ENCODE measurements at regions not wholly inside any gene's neighbourhood (a gene's known extent, or its start where the extent isn't known, plus 50 kb on each side); places are given as distances from the start of the nearest gene placed in this dataset.

DNA sequence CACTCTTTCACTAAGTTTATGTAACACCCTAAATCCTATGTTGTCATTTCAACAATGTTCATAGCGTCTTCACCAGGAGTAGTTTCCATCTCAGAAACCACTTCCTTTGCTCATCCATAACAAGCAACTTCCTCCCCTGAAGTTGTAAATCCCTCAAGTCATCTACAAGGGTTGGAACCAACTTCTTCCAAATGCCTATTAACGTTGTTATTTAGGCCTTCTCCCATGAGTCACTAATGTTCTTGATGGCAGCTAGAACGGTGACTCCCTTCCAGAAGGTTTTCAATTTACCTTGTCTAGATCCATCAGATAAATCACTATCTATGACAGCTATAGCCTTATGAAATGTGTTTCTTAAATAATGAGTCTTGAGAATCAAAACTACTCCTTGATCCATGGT is 73.3 kb upstream of the TARS1 start:
- TF ChIP-seq CTCF (IDR thresholded peaks at IDR 0.05; ENCODE audit: low read depth, low read length) = no peak
- no peak overlapping the region for H3K4me3 ChIP-seq (ENCODE audit: low read depth, low read length)
- in situ Hi-C loops (cut with HindIII; ENCODE audit: low sequenced_read_pairs) = no loop called here
- DNase-seq (ENCODE audit: low read depth, low spot score) = no peak

GRCh38 chr5:33369485-33370465 is 71.0 kb upstream of the TARS1 start:
- H3K4me3 ChIP-seq (ENCODE audit: low read depth, low read length) = no peak overlapping the region
- in situ Hi-C loops (cut with HindIII; ENCODE audit: low sequenced_read_pairs) = no loop called here
- peak; percentile 97 for DNase-seq (ENCODE audit: low read depth, low spot score)
- TF ChIP-seq CTCF (IDR thresholded peaks at IDR 0.05; ENCODE audit: low read depth, low read length) = no peak

GRCh38 chr5:33370466-33370859 is 70.3 kb upstream of the TARS1 start:
- TF ChIP-seq CTCF (IDR thresholded peaks at IDR 0.05; ENCODE audit: low read depth, low read length) = no peak
- in situ Hi-C loops (cut with HindIII; ENCODE audit: low sequenced_read_pairs) = no loop called here
- no peak for DNase-seq (ENCODE audit: low read depth, low spot score)
- no peak overlapping the region for H3K4me3 ChIP-seq (ENCODE audit: low read depth, low read length)

- H3K4me3 ChIP-seq (ENCODE audit: low read depth, low read length) = no peak overlapping the region
- DNase-seq (ENCODE audit: low read depth, low spot score) = peak; percentile 84
- in situ Hi-C loops (cut with HindIII; ENCODE audit: low sequenced_read_pairs) = no loop called here
- no peak for TF ChIP-seq CTCF (IDR thresholded peaks at IDR 0.05; ENCODE audit: low read depth, low read length)
Measured at GRCh38 chr5:33371660-33372059, 69.1 kb upstream of the TARS1 start.

DNA sequence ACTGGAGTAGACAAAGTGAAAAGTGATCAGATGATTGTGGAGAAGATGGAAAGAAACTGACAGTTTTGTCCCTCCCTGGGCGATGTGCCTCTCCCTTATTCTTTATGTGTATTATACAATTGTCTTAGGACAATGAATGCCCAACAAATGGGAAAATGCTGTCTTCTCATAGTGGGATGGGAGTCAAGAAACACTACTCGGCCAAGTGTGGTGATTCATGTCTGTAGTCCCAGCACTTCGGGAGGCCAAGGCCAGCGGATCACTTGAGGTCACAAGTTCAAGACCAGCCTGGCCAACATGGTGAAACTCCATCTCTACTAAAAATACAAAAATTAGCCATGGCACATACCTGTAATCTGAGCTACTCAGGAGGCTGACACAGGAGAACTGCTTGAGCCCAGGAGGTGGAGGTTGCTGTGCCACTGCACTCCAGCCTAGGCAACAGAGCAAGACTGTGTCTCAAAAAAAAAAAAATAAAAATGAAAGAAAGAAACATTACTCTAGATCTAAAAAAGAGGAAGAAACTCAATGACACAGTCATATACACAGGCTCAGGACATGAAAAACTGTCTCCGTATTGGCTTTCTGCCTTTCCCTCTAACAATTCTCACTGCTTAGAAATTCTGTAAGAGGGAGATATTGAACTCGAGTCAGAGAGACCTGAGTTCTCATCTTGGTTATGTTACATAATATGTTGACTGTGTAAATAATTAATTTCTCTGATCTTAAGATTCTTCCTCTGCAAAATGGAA is 67.9 kb upstream of the TARS1 start:
- no peak for DNase-seq (ENCODE audit: low read depth, low spot score)
- TF ChIP-seq CTCF (IDR thresholded peaks at IDR 0.05; ENCODE audit: low read depth, low read length) = no peak
- H3K4me3 ChIP-seq (ENCODE audit: low read depth, low read length) = no peak overlapping the region
- in situ Hi-C loops (cut with HindIII; ENCODE audit: low sequenced_read_pairs) = no loop called here

DNA sequence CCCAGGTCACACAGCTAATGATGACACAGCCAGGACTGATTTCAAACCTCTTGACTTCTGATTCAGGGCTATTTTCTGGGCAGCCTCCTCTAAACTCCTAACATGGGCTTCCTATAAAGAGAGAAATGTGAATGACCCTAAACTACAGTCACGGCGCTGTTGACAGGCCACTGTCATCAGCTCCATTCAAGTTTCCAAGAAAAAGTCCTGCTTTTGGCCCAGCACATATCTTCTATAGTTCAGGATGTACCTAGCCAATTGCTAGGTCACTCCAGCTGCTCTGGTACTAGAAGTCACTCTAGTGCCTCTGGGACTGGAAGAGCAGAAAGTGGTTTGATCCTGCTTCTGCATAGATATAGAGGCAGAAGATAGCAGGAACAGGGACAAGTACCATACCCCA is 64.9 kb upstream of the TARS1 start:
- in situ Hi-C loops (cut with HindIII; ENCODE audit: low sequenced_read_pairs) = no loop called here
- TF ChIP-seq CTCF (IDR thresholded peaks at IDR 0.05; ENCODE audit: low read depth, low read length) = no peak
- no peak for DNase-seq (ENCODE audit: low read depth, low spot score)
- H3K4me3 ChIP-seq (ENCODE audit: low read depth, low read length) = no peak overlapping the region
